ENCODE measurements at regions not wholly inside any gene's neighbourhood (a gene's known extent, or its start where the extent isn't known, plus 50 kb on each side); places are given as distances from the start of the nearest gene placed in this dataset.

GRCh38 chr2:192854706-192855105 is 660.0 kb upstream of the TMEFF2 start (continued):
- TF ChIP-seq CHD7 (IDR thresholded peaks at IDR 0.05; ENCODE audit: insufficient replicate concordance, low read length) (no peak), TAF7 (optimal IDR thresholded peaks at IDR 0.05; ENCODE audit: borderline replicate concordance, low read depth, low read length) (no peak), KDM1A (IDR thresholded peaks at IDR 0.05; ENCODE audit: borderline replicate concordance, low read length) (no peak), SP1 (IDR thresholded peaks at IDR 0.05; ENCODE audit: low read depth, low read length) (no peak), EZH2 (IDR thresholded peaks at IDR 0.05; ENCODE audit: low read depth, low read length, severe bottlenecking) (no peak)
